ENCODE measurements at regions not wholly inside any gene's neighbourhood (a gene's known extent, or its start where the extent isn't known, plus 50 kb on each side); places are given as distances from the start of the nearest gene placed in this dataset.

GRCh38 chr16:13743571-13743970, 176.4 kb upstream of the ERCC4 start:
- no peak for DNase-seq

- DNase-seq: no peak
Measured at GRCh38 chr16:13756411-13757140, 163.4 kb upstream of the ERCC4 start.

- no peak for DNase-seq
Measured at GRCh38 chr16:13766334-13766733, 153.6 kb upstream of the ERCC4 start.

- no peak for DNase-seq
Measured at GRCh38 chr16:13767215-13767614, 152.7 kb upstream of the ERCC4 start.

- DNase-seq: no peak
Measured at GRCh38 chr16:13768471-13768870, 151.5 kb upstream of the ERCC4 start.

- no peak for DNase-seq
Measured at GRCh38 chr16:13770436-13770835, 149.5 kb upstream of the ERCC4 start.

- DNase-seq: no peak
Measured at GRCh38 chr16:13772782-13773181, 147.2 kb upstream of the ERCC4 start.

GRCh38 chr16:13779676-13780075, 140.3 kb upstream of the ERCC4 start:
- DNase-seq: peak; percentile 21

GRCh38 chr16:13780406-13781168, 139.4 kb upstream of the ERCC4 start:
- DNase-seq: no peak

GRCh38 chr16:13781169-13781564, 138.8 kb upstream of the ERCC4 start:
- DNase-seq: no peak

GRCh38 chr16:13781575-13782338, 138.2 kb upstream of the ERCC4 start:
- DNase-seq: no peak

GRCh38 chr16:13791095-13791494, 128.9 kb upstream of the ERCC4 start:
- DNase-seq: no peak

- no peak for DNase-seq
Measured at GRCh38 chr16:13793841-13794409, 126.0 kb upstream of the ERCC4 start.

GRCh38 chr16:13795131-13795530, 124.8 kb upstream of the ERCC4 start:
- DNase-seq: no peak

GRCh38 chr16:13797718-13798117, 122.2 kb upstream of the ERCC4 start:
- DNase-seq: no peak

- DNase-seq: no peak
Measured at GRCh38 chr16:13798211-13798610, 121.7 kb upstream of the ERCC4 start.

GRCh38 chr16:13803974-13804373, 116.0 kb upstream of the ERCC4 start:
- no peak for DNase-seq

GRCh38 chr16:13805951-13806350, 114.0 kb upstream of the ERCC4 start:
- DNase-seq: no peak

- no peak for DNase-seq
Measured at GRCh38 chr16:13806671-13807070, 113.3 kb upstream of the ERCC4 start.

- no peak for DNase-seq
Measured at GRCh38 chr16:13808102-13808501, 111.9 kb upstream of the ERCC4 start.

- no peak for DNase-seq
Measured at GRCh38 chr16:13809765-13810164, 110.2 kb upstream of the ERCC4 start.

GRCh38 chr16:13811834-13812233, 108.1 kb upstream of the ERCC4 start:
- DNase-seq: no peak

- DNase-seq: no peak
Measured at GRCh38 chr16:13816701-13817100, 103.3 kb upstream of the ERCC4 start.

Measured in SHP77 treated with DMSO at 0.1 percent for 48 hours (cell line).